Karpas-422 (cell line): ENCODE measurements at regions not wholly inside any gene's neighbourhood (a gene's known extent, or its start where the extent isn't known, plus 50 kb on each side); places are given as distances from the start of the nearest gene placed in this dataset.

Experiments
- DNase-seq: peaks from one replicate; pipeline ENCODE4 v3.0.0-alpha.2; 2015
- H2AFZ ChIP-seq: fragments of 200-600 bp; sonication (generic); 2 replicates; pipeline ENCODE4 v1.6.1; 2014; ENCODE audit warnings: antibody characterized with exemption, low read length, mixed read lengths
- H3K27ac ChIP-seq: fragments of 200-600 bp; sonication (generic); 2 replicates; pipeline ENCODE4 v1.5.1; 2014; ENCODE audit warnings: mild to moderate bottlenecking, low read length, moderate library complexity
- H3K27me3 ChIP-seq: fragments of 200-600 bp; sonication (generic); 2 replicates; pipeline ENCODE4 v1.6.1; 2014; ENCODE audit warnings: low read length, mixed read lengths
- H3K36me3 ChIP-seq: fragments of 200-600 bp; sonication (generic); 2 replicates; pipeline ENCODE4 v1.6.1; 2014; ENCODE audit warnings: low read length, mixed read lengths; ENCODE audit not compliant: insufficient read depth
- H3K4me1 ChIP-seq: fragments of 200-600 bp; sonication (generic); 2 replicates; pipeline ENCODE4 v1.6.1; 2014; ENCODE audit warnings: mild to moderate bottlenecking, low read length, mixed read lengths
- H3K4me2 ChIP-seq: fragments of 200-600 bp; sonication (generic); 2 replicates; pipeline ENCODE4 v1.6.1; 2014; ENCODE audit warnings: low read length, low read depth, mild to moderate bottlenecking; ENCODE audit not compliant: poor library complexity, severe bottlenecking
- H3K4me3 ChIP-seq: fragments of 200-600 bp; sonication (generic); 2 replicates; pipeline ENCODE4 v1.5.1; 2014; ENCODE audit warnings: mild to moderate bottlenecking, antibody characterized with exemption, low read length, mixed read lengths
- H3K79me2 ChIP-seq: fragments of 200-600 bp; sonication (generic); 2 replicates; pipeline ENCODE4 v1.6.1; 2014; ENCODE audit warnings: mild to moderate bottlenecking, low read length, mixed read lengths
- H3K9ac ChIP-seq: fragments of 200-600 bp; sonication (generic); 2 replicates; pipeline ENCODE4 v1.6.0; 2014; ENCODE audit warnings: low read length
- H3K9me2 ChIP-seq: fragments of 200-600 bp; sonication (generic), shearing (Covaris generic); replicated peaks from 2 replicates; pipeline ENCODE4 v1.6.0; 2014; ENCODE audit warnings: mild to moderate bottlenecking, low read length, moderate library complexity; ENCODE audit not compliant: insufficient read depth
- H3K9me3 ChIP-seq: fragments of 300-700, 200-600 bp; sonication (generic); 2 replicates; pipeline ENCODE4 v1.6.1; 2014; ENCODE audit warnings: low read length, mixed read lengths
- H4K20me1 ChIP-seq: fragments of 200-600 bp; sonication (generic); 2 replicates; pipeline ENCODE4 v1.6.1; 2014; ENCODE audit warnings: mild to moderate bottlenecking, antibody characterized with exemption, low read length, low read depth; ENCODE audit not compliant: insufficient read depth

GRCh38 chr5:38048400-38048799, 208.6 kb upstream of the GDNF start:
- Histone ChIP-seq H3K9me3 (no peaks in the 10 kb centered on the region), H2AFZ (no peak overlapping the region), H3K27ac (no peak overlapping the region), H3K27me3 (no peaks in the 10 kb centered on the region), H3K79me2 (no peaks in the 10 kb centered on the region), H4K20me1 (no peaks in the 10 kb centered on the region), H3K4me1 (no peaks in the 10 kb centered on the region), H3K36me3 (no peaks in the 10 kb centered on the region), H3K9me2 (no peaks in the 10 kb centered on the region), H3K9ac (no peak overlapping the region), H3K4me2 (no peak overlapping the region), H3K4me3 (no peak overlapping the region)
- no peak for DNase-seq

GRCh38 chr5:38046103-38046502, 206.3 kb upstream of the GDNF start:
- no peaks in the 10 kb centered on the region for H3K36me3 ChIP-seq
- H3K27me3 ChIP-seq = no peaks in the 10 kb centered on the region
- H3K4me1 ChIP-seq = no peaks in the 10 kb centered on the region
- no peak overlapping the region for H3K27ac ChIP-seq
- H3K79me2 ChIP-seq = no peaks in the 10 kb centered on the region
- no peak overlapping the region for H2AFZ ChIP-seq
- no peak for DNase-seq
- no peaks in the 10 kb centered on the region for H4K20me1 ChIP-seq
- no peaks in the 10 kb centered on the region for H3K9me3 ChIP-seq
- no peak overlapping the region for H3K4me3 ChIP-seq
- no peaks in the 10 kb centered on the region for H3K9me2 ChIP-seq
- no peak overlapping the region for H3K9ac ChIP-seq
- H3K4me2 ChIP-seq = no peak overlapping the region

GRCh38 chr5:38045446-38045845, 205.6 kb upstream of the GDNF start:
- Histone ChIP-seq H3K79me2 (no peaks in the 10 kb centered on the region), H3K27me3 (no peaks in the 10 kb centered on the region), H3K9ac (no peak overlapping the region), H2AFZ (no peak overlapping the region), H3K9me3 (no peaks in the 10 kb centered on the region), H4K20me1 (no peaks in the 10 kb centered on the region), H3K9me2 (no peaks in the 10 kb centered on the region), H3K36me3 (no peaks in the 10 kb centered on the region), H3K4me3 (no peak overlapping the region), H3K27ac (no peak overlapping the region), H3K4me2 (no peak overlapping the region), H3K4me1 (no peaks in the 10 kb centered on the region)
- no peak for DNase-seq

- Histone ChIP-seq H3K79me2 (no peaks in the 10 kb centered on the region), H3K4me1 (no peaks in the 10 kb centered on the region), H3K27ac (no peak overlapping the region), H3K36me3 (no peaks in the 10 kb centered on the region), H3K4me3 (no peak overlapping the region), H2AFZ (no peak overlapping the region), H3K4me2 (no peak overlapping the region), H3K9me2 (no peaks in the 10 kb centered on the region; the same call in 1 of the 2 replicates), H3K27me3 (no peaks in the 10 kb centered on the region), H3K9me3 (no peaks in the 10 kb centered on the region), H3K9ac (no peak overlapping the region), H4K20me1 (no peaks in the 10 kb centered on the region)
- DNase-seq = no peak
Observed at GRCh38 chr5:38039826-38040225, 200.0 kb upstream of the GDNF start.

GRCh38 chr5:38039091-38039490, 199.2 kb upstream of the GDNF start:
- no peaks in the 10 kb centered on the region for H3K79me2 ChIP-seq
- no peaks in the 10 kb centered on the region for H3K4me1 ChIP-seq
- H3K27me3 ChIP-seq = no peaks in the 10 kb centered on the region
- no peaks in the 10 kb centered on the region for H3K9me3 ChIP-seq
- H2AFZ ChIP-seq = no peak overlapping the region
- H3K27ac ChIP-seq = no peak overlapping the region
- no peaks in the 10 kb centered on the region; the same call in 1 of the 2 replicates for H3K9me2 ChIP-seq
- no peak overlapping the region for H3K4me2 ChIP-seq
- DNase-seq = no peak
- no peaks in the 10 kb centered on the region for H4K20me1 ChIP-seq
- no peak overlapping the region for H3K4me3 ChIP-seq
- H3K9ac ChIP-seq = no peak overlapping the region
- H3K36me3 ChIP-seq = no peaks in the 10 kb centered on the region

GRCh38 chr5:38036765-38037164, 196.9 kb upstream of the GDNF start:
- Histone ChIP-seq H3K36me3 (no peaks in the 10 kb centered on the region), H4K20me1 (no peaks in the 10 kb centered on the region), H2AFZ (no peak overlapping the region), H3K4me3 (no peak overlapping the region), H3K9me2 (no peaks in the 10 kb centered on the region; the same call in 1 of the 2 replicates), H3K79me2 (no peaks in the 10 kb centered on the region), H3K27ac (no peak overlapping the region), H3K27me3 (no peaks in the 10 kb centered on the region), H3K4me2 (no peak overlapping the region), H3K9me3 (no peaks in the 10 kb centered on the region), H3K4me1 (no peaks in the 10 kb centered on the region), H3K9ac (no peak overlapping the region)
- DNase-seq = no peak

- H3K27me3 ChIP-seq = no peaks in the 10 kb centered on the region
- no peaks in the 10 kb centered on the region for H3K4me1 ChIP-seq
- H3K79me2 ChIP-seq = no peaks in the 10 kb centered on the region
- no peak overlapping the region for H3K27ac ChIP-seq
- H3K9me2 ChIP-seq = no peaks in the 10 kb centered on the region
- H3K4me2 ChIP-seq = no peak overlapping the region
- no peaks in the 10 kb centered on the region for H3K36me3 ChIP-seq
- no peak overlapping the region for H3K9ac ChIP-seq
- DNase-seq = no peak
- H3K9me3 ChIP-seq = no peaks in the 10 kb centered on the region
- H4K20me1 ChIP-seq = no peaks in the 10 kb centered on the region
- H2AFZ ChIP-seq = no peak overlapping the region
- no peak overlapping the region for H3K4me3 ChIP-seq
Observed at GRCh38 chr5:38032149-38032548, 192.3 kb upstream of the GDNF start.

GRCh38 chr5:38031304-38031703, 191.5 kb upstream of the GDNF start:
- H3K79me2 ChIP-seq = no peaks in the 10 kb centered on the region
- no peaks in the 10 kb centered on the region for H3K9me3 ChIP-seq
- no peaks in the 10 kb centered on the region for H3K27me3 ChIP-seq
- no peaks in the 10 kb centered on the region for H3K9me2 ChIP-seq
- no peak overlapping the region for H3K27ac ChIP-seq
- H2AFZ ChIP-seq = no peak overlapping the region
- DNase-seq = no peak
- no peak overlapping the region for H3K9ac ChIP-seq
- H3K4me3 ChIP-seq = no peak overlapping the region
- no peaks in the 10 kb centered on the region for H3K36me3 ChIP-seq
- H4K20me1 ChIP-seq = no peaks in the 10 kb centered on the region
- H3K4me2 ChIP-seq = no peak overlapping the region
- H3K4me1 ChIP-seq = no peaks in the 10 kb centered on the region
